ENCODE measurements at regions not wholly inside any gene's neighbourhood (a gene's known extent, or its start where the extent isn't known, plus 50 kb on each side); places are given as distances from the start of the nearest gene placed in this dataset.

DNA sequence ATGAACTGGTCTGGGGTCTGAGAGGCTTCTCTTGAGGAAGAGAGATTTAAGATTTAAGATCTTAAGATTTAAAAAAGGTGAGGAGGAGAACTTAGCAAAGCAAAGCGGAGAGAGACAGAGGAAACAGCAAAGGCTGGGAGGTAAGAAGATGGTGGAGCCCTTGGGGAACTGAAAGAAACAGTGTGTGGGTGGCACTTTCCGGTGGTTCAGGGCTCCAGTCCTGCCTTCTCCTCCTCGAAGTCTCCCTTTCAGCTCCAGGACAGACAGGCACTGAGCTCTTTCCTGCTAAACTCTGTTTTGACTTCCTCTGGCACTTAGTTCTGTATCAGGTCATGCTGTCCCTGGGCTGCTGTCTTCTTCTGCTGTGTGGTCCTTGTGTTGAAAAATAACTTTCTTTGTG, 298.7 kb upstream of the SRRM4 start:
- no peak overlapping the region for H3K23ac ChIP-seq (ENCODE audit: insufficient read length)
- FAIRE-seq (no peak), DNase-seq (ENCODE audit: low read depth in 1 of 2, low spot score in 2 of 2) (no peak)
- H4K91ac ChIP-seq (replicated peaks; ENCODE audit: insufficient read length, low read length), result no peak overlapping the region
- H2AK5ac ChIP-seq (ENCODE audit: low read depth, low read length), result no peak overlapping the region
- H2BK12ac ChIP-seq (ENCODE audit: low read depth, low read length), result peak overlapping the region; percentile 90
- H3K79me2 ChIP-seq (ENCODE audit: control insufficient read depth in 1 of 2, insufficient read depth in 2 of 2, low read length in 2 of 2), result no peaks in the 10 kb centered on the region
- WGBS, 2 experiments (ENCODE audit: extremely low coverage in 1 of 2, insufficient coverage in 1 of 2, insufficient read length in 1 of 2, insufficient replicate concordance in 2 of 2, low coverage in 1 of 2, low lambda C conversion rate in 2 of 2, missing lambda C conversion rate in 1 of 2), result 86% methylated on average over 3 of the region's 3 CpGs; no CpG with 5 or more reads in 1 of the 2 experiments
- no peak overlapping the region for H2BK20ac ChIP-seq (ENCODE audit: low read length)
- no peak overlapping the region for H3K14ac ChIP-seq (ENCODE audit: insufficient read length)
- ChIA-PET POLR2A (ENCODE audit: partially characterized antibody) (no interaction called here), CTCF (ENCODE audit: partially characterized antibody) (interaction anchor here (1.1 to 1.2 kb wide), 3 partner anchors 12 to 246 kb away, joined by 3 to 4 read pairs (median 3); no protein-coding TSS in a partner anchor)
- H3K4me3 ChIP-seq (ENCODE audit: extremely low read depth in 1 of 4, insufficient read depth in 2 of 4, low read depth in 3 of 4, low read length in 4 of 4), result no peak overlapping the region
- no peaks in the 10 kb centered on the region for H3K9me3 ChIP-seq (ENCODE audit: insufficient read depth in 2 of 2, low read depth in 1 of 2, low read length in 1 of 2)
- peaks cover 0 to 12% (median 7%) of the 10 kb centered on the region in 4 experiments; a peak in 4 of 7 replicates for H3K4me1 ChIP-seq (replicated peaks in 1 of 4; ENCODE audit: control insufficient read depth in 3 of 4, insufficient read depth in 4 of 4, low read length in 3 of 4)
- no peak overlapping the region for H4K8ac ChIP-seq (ENCODE audit: extremely low read depth, insufficient read depth, low read length)
- H3K27ac ChIP-seq (ENCODE audit: low read depth, low read length), result no peak overlapping the region
- H3K4me2 ChIP-seq (ENCODE audit: insufficient read depth in 1 of 2, low read depth in 2 of 2, low read length in 2 of 2), result no peak overlapping the region
- no peak overlapping the region for H2BK15ac ChIP-seq (ENCODE audit: low read length)
- H2BK5ac ChIP-seq (ENCODE audit: low read depth, low read length), result no peak overlapping the region
- no peak overlapping the region for H4K5ac ChIP-seq (ENCODE audit: insufficient read length, low read depth, low read length)
- H3K4ac ChIP-seq (replicated peaks; ENCODE audit: insufficient read length, low read depth, low read length), result no peak overlapping the region
- no peak overlapping the region for H2BK120ac ChIP-seq (replicated peaks; ENCODE audit: low read depth, low read length)
- 0 out of 2 replicates have a peak overlapping the region, but pooled peaks have one; percentile 27 for H3K18ac ChIP-seq (ENCODE audit: extremely low read depth, low read length)
- no peak overlapping the region for H2AFZ ChIP-seq (ENCODE audit: low read length)
- H3K36me3 ChIP-seq (ENCODE audit: control insufficient read depth in 2 of 4, insufficient read depth in 4 of 4, low read length in 3 of 4), result no peaks in the 10 kb centered on the region
- no peaks in the 10 kb centered on the region for H3K79me1 ChIP-seq (ENCODE audit: low read depth, low read length)
- H3K23me2 ChIP-seq (ENCODE audit: low read depth, low read length), result 0 out of 2 replicates have a peak, but pooled peaks cover 2% of the 10 kb centered on the region
- no peak overlapping the region for H3K9ac ChIP-seq (replicated peaks in 1 of 4; ENCODE audit: extremely low read depth in 1 of 4, low read depth in 3 of 4, low read length in 3 of 4)
- H3K56ac ChIP-seq (replicated peaks; ENCODE audit: insufficient read length, low read depth, low read length), result no peak overlapping the region
- H4K20me1 ChIP-seq (replicated peaks in 1 of 2; ENCODE audit: control insufficient read depth in 1 of 2, insufficient read depth in 2 of 2, low read length in 2 of 2), result no peaks in the 10 kb centered on the region
- TF ChIP-seq SP2 (IDR thresholded peaks at IDR 0.05; ENCODE audit: low read length), result no peak
- TF ChIP-seq SIN3A (conservative IDR thresholded peaks at IDR 0.05 in 1 of 2, IDR thresholded peaks at IDR 0.05 in 1 of 2; ENCODE audit: low read depth in 1 of 2, low read length in 2 of 2), result no peak
- no peak for TF ChIP-seq KDM1A (IDR thresholded peaks at IDR 0.05; ENCODE audit: borderline replicate concordance, low read length)
- H3K27me3 ChIP-seq (replicated peaks in 1 of 4; ENCODE audit: control insufficient read depth in 3 of 4, extremely low read depth in 1 of 4, insufficient read depth in 3 of 4, low read length in 3 of 4), result no peaks in the 10 kb centered on the region
